Hepatocyte (in vitro differentiated cells): ENCODE measurements at regions not wholly inside any gene's neighbourhood (a gene's known extent, or its start where the extent isn't known, plus 50 kb on each side); places are given as distances from the start of the nearest gene placed in this dataset.

ENCODE experiments used
- DNase-seq: peaks from one replicate; pipeline ENCODE4 v3.0.0-alpha.2; 2016; ENCODE audit warnings: low spot score
- H2AFZ ChIP-seq: fragments of 200-600 bp; sonication (generic); 2 replicates; pipeline ENCODE4 v1.6.0; 2016; ENCODE audit warnings: antibody characterized with exemption, mild to moderate bottlenecking
- H3K27ac ChIP-seq: fragments of 200-600 bp; sonication (generic); 2 replicates; pipeline ENCODE4 v1.5.1; 2016; ENCODE audit warnings: mild to moderate bottlenecking
- H3K27me3 ChIP-seq: fragments of 200-600 bp; sonication (generic); 2 replicates; pipeline ENCODE4 v1.6.1; 2016
- H3K36me3 ChIP-seq: fragments of 200-600 bp; sonication (generic); replicated peaks from 2 replicates; pipeline ENCODE4 v1.5.1; 2016; ENCODE audit warnings: low read depth; ENCODE audit not compliant: insufficient read depth
- H3K4me1 ChIP-seq: fragments of 200-600 bp; sonication (generic); 2 replicates; pipeline ENCODE4 v1.5.1; 2016; ENCODE audit warnings: mild to moderate bottlenecking, moderate library complexity; ENCODE audit not compliant: insufficient read depth
- H3K4me2 ChIP-seq: fragments of 200-600 bp; sonication (generic); 2 replicates; pipeline ENCODE4 v1.6.0; 2016
- H3K4me3 ChIP-seq: fragments of 200-600 bp; sonication (generic); 2 replicates; pipeline ENCODE4 v1.5.1; 2016; ENCODE audit warnings: mild to moderate bottlenecking
- H3K79me2 ChIP-seq: fragments of 200-600 bp; sonication (generic); 2 replicates; pipeline ENCODE4 v1.6.0; 2017; ENCODE audit warnings: mild to moderate bottlenecking
- H3K9me2 ChIP-seq: fragments of 200-600 bp; sonication (generic); replicated peaks from 2 replicates; pipeline ENCODE4 v1.6.0; 2017; ENCODE audit warnings: mild to moderate bottlenecking; ENCODE audit not compliant: insufficient read depth
- H3K9me3 ChIP-seq: fragments of 200-600 bp; sonication (generic); 2 replicates; pipeline ENCODE4 v1.5.1; 2016; ENCODE audit warnings: low read depth, mild to moderate bottlenecking
- H4K20me1 ChIP-seq: fragments of 200-600 bp; sonication (generic); 2 replicates; pipeline ENCODE4 v1.6.0; 2016; ENCODE audit warnings: mild to moderate bottlenecking; ENCODE audit not compliant: insufficient read depth, poor library complexity, severe bottlenecking
- CTCF ChIP-seq: fragments of 200-600 bp; sonication (generic); IDR thresholded peaks from 2 replicates; pipeline ENCODE4 v1.5.1; 2016; ENCODE audit warnings: antibody characterized with exemption, mild to moderate bottlenecking; ENCODE audit not compliant: poor library complexity
- EZH2 ChIP-seq: fragments of 200-600 bp; sonication (generic); IDR thresholded peaks from 2 replicates; pipeline ENCODE4 v1.6.1; 2016; ENCODE audit warnings: antibody characterized with exemption, mild to moderate bottlenecking, borderline replicate concordance
- EZH2phosphoT487 ChIP-seq: fragments of 200-600 bp; sonication (generic); IDR thresholded peaks from one replicate; pipeline ENCODE4 v1.6.1; 2018; ENCODE audit warnings: antibody characterized with exemption, mild to moderate bottlenecking, low read depth, moderate library complexity; ENCODE audit not compliant: unreplicated experiment, severe bottlenecking
- WGBS: methylation state at CpG from one replicate; pipeline ENCODE4 v1.1.6; 2016; ENCODE audit warnings: low lambda C conversion rate; ENCODE audit errors: missing lambda C conversion rate; 5-methylcytosine and 5-hydroxymethylcytosine counted together

GRCh38 chr7:54680377-54681005 is 78.5 kb downstream of the SEC61G start:
- no peak overlapping the region for H2AFZ ChIP-seq
- 79% methylated on average over 4 of the region's 4 CpGs for WGBS
- H3K79me2 ChIP-seq, result no peaks in the 10 kb centered on the region
- H3K27ac ChIP-seq, result no peak overlapping the region
- H3K4me2 ChIP-seq, result no peak overlapping the region
- TF ChIP-seq CTCF (no peak), EZH2phosphoT487 (no peak), EZH2 (no peak)
- H4K20me1 ChIP-seq, result no peaks in the 10 kb centered on the region
- no peaks in the 10 kb centered on the region for H3K9me2 ChIP-seq
- H3K4me3 ChIP-seq, result no peak overlapping the region
- DNase-seq, result no peak
- H3K9me3 ChIP-seq, result no peaks in the 10 kb centered on the region
- no peaks in the 10 kb centered on the region for H3K36me3 ChIP-seq
- H3K4me1 ChIP-seq, result no peaks in the 10 kb centered on the region
- no peaks in the 10 kb centered on the region for H3K27me3 ChIP-seq

- WGBS, result 95% methylated on average over 5 of the region's 5 CpGs
Measured at GRCh38 chr7:54679490-54679817, 79.6 kb downstream of the SEC61G start.

GRCh38 chr7:54678763-54679489 is 80.1 kb downstream of the SEC61G start:
- Histone ChIP-seq H3K79me2 (no peaks in the 10 kb centered on the region), H3K9me3 (no peaks in the 10 kb centered on the region), H3K4me2 (no peak overlapping the region), H3K9me2 (no peaks in the 10 kb centered on the region), H3K27me3 (no peaks in the 10 kb centered on the region), H3K36me3 (no peaks in the 10 kb centered on the region), H2AFZ (no peak overlapping the region), H4K20me1 (no peaks in the 10 kb centered on the region), H3K4me1 (no peaks in the 10 kb centered on the region), H3K4me3 (no peak overlapping the region), H3K27ac (no peak overlapping the region)
- no peak for TF ChIP-seq EZH2phosphoT487
- no peak for DNase-seq
- WGBS, result 90% methylated on average over 6 of the region's 6 CpGs

More at GRCh38 chr7:54679490-54679817, 79.6 kb downstream of the SEC61G start:
- no peak overlapping the region for H2AFZ ChIP-seq
- no peaks in the 10 kb centered on the region for H4K20me1 ChIP-seq
- DNase-seq, result no peak
- H3K36me3 ChIP-seq, result no peaks in the 10 kb centered on the region
- H3K4me2 ChIP-seq, result no peak overlapping the region
- TF ChIP-seq EZH2, result no peak
- no peak for TF ChIP-seq CTCF
- TF ChIP-seq EZH2phosphoT487, result no peak
- H3K27ac ChIP-seq, result no peak overlapping the region
- no peaks in the 10 kb centered on the region for H3K9me3 ChIP-seq
- H3K4me1 ChIP-seq, result no peaks in the 10 kb centered on the region
- no peaks in the 10 kb centered on the region for H3K27me3 ChIP-seq
- H3K9me2 ChIP-seq, result no peaks in the 10 kb centered on the region
- no peak overlapping the region for H3K4me3 ChIP-seq
- no peaks in the 10 kb centered on the region for H3K79me2 ChIP-seq

GRCh38 chr7:54674891-54675290 is 84.1 kb downstream of the SEC61G start:
- Histone ChIP-seq H3K79me2 (no peaks in the 10 kb centered on the region), H3K4me3 (no peak overlapping the region)
- no peak for TF ChIP-seq EZH2
- no peak for TF ChIP-seq EZH2phosphoT487
- no peak for TF ChIP-seq CTCF

More at GRCh38 chr7:54674891-54675290, 84.1 kb downstream of the SEC61G start:
- Histone ChIP-seq H3K27ac (no peak overlapping the region), H3K27me3 (no peaks in the 10 kb centered on the region), H3K4me2 (no peak overlapping the region), H3K36me3 (no peaks in the 10 kb centered on the region), H3K9me2 (no peaks in the 10 kb centered on the region), H4K20me1 (no peaks in the 10 kb centered on the region), H3K4me1 (no peaks in the 10 kb centered on the region), H2AFZ (no peak overlapping the region), H3K9me3 (no peaks in the 10 kb centered on the region)
- 95% methylated on average over 3 of the region's 3 CpGs for WGBS
- DNase-seq, result no peak
